HG03558 (cell line): ENCODE measurements at regions not wholly inside any gene's neighbourhood (a gene's known extent, or its start where the extent isn't known, plus 50 kb on each side); places are given as distances from the start of the nearest gene placed in this dataset.

ENCODE experiments used
- ATAC-seq: cut with Tn5 transposase; IDR thresholded peaks from one replicate; pipeline ENCODE4 v1.9.1; 2021; ENCODE audit warnings: moderate number of reproducible peaks; ENCODE audit not compliant: unreplicated experiment; ENCODE audit errors: extremely low read depth

DNA sequence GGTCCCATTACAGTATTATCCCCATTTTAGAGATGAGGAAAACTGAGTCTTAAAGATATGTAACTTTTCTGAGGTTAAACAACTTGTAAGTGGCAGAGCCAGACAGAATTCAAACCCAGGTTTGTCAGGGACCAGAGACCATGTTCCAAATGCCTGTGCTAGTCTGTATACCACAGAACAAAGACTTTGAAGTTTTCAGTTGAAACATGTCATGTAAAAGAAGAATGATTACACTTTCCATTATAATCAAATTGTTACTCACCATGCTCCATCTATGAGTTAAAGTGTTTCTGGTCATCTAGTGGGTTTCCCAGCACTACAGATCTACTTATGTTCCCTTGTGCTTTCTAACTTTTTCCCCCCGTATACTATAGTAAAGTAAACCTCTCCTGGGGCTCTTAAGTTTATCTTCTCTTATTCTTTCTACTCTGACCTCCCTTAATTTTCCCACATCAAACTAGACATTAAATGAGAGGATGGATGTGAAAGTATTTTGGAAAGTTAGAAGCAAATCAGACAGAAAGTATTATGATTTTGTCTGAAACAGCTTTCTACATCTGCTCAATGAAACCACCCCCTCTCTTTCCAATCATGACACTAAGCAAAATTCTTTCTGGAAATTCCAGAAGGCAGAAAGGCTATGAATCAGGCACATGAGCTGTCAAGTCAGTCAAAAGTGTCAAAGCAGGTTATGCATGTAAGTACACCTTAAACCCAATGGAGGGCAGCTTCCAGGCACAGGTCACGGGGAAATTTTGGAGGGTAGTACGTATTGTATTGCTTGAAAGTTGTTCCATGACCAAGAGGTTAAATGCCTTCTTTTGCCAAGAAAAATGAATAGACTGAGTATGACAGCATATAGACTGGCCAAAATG lies 132.7 kb upstream of the MAP3K7 start:
- no peak for ATAC-seq

DNA sequence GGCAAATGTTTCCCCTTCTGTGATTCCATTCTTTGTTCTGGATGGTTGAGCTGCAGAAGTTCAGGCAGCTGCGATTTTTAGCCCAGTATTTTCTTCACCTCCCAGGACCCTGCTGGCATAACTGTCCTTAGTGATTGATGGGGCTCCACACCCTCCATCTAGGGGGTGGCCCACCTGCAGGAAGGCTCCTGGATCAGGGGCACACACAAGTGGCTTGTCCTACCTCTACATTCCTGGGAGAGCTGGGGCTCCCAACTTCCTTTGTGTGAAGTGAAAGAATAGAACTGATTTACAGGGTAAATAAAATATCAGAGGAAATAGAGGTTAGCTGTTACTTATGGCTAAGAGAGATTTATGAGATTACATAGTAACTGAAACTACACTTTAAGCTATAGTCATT lies 129.5 kb upstream of the MAP3K7 start:
- no peak for ATAC-seq

DNA sequence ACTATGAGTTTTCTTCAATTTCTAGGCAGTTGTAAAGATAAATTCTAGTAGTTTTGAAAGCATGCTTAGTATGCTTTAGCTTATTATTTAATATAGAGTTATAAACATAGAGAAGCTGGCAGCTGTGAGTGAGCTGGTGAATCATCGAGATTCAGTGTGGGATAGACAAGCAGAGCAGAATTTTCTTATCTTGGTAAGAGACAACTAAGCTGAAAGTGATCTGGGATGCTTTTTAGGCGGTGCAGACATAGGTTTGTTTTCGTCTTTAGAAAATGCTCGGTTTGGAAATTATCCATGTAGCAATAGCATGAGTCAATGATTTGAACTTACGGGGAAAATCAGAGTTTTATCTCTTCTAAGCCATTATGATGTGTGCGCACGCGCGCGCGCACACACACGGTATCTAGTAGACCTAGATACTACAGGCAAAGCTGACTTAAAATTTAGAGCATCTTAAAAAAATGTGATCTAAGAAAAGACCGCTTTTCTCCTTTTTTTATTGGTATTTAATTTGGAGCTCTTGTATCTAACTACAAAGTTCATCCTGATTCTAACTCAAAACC lies 128.3 kb upstream of the MAP3K7 start:
- no peak for ATAC-seq

DNA sequence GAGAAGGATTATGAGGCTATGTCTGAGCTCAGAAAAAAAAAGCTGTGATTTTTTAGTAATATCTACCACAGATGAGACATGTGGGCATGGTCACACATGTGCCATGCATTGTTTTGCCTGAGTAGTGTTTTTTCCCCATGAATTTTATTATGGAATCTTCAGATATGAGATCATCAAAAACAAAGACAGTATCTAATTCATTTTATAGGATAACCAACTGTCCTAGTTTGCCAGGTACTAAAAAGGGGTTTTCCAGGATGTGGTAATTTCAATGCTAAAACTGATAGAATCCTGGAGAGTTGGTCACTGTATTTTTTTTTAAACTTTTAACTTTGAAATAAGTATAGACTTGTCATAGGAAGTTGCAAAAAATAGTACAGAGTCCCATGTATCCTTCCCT lies 127.4 kb upstream of the MAP3K7 start:
- no peak for ATAC-seq

DNA sequence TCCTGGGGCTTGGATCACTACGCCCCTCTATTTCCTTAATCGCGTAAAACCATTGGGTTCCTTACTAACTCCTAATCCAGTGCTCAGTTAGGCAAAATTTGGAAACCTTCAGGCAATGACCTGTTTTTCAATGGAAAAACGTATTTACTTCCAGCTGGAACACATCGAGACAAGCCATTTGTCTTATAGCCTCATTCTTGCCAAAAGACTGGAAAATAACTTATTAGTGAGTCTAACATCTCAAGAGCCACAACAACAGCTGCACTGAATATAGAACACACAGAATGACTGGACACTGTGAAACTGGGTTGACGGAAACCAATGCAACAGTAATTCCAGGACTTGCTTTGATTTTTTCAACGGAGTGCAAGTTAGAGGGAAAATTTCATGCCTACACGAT lies 125.2 kb upstream of the MAP3K7 start:
- no peak for ATAC-seq

DNA sequence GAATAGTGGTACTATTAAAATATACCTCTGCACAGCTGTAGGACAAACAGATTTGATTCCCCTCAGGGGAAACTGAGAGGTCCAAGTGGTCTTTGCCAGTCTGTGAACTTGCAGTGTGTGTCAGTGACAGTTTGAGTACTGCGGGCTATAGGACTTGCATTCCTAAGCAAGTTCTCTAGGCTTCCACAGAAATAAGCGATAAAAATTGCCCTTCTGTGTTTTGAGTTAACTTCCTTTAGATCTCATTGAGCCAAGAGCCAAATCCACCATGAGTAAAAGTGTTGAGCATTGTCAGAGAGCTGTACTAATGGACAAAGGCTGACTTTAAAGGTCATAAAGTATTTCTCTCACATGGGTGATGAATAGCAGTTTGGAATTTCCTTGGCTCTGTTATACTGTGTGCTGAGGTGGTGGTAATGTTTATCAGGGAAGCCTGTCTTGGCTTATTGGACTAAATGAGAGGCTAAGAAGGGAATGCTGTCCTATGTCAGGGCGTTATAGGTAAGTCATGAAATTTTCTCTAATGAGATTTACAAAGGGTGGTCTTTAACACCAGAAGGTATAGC lies 122.6 kb upstream of the MAP3K7 start:
- ATAC-seq: no peak

DNA sequence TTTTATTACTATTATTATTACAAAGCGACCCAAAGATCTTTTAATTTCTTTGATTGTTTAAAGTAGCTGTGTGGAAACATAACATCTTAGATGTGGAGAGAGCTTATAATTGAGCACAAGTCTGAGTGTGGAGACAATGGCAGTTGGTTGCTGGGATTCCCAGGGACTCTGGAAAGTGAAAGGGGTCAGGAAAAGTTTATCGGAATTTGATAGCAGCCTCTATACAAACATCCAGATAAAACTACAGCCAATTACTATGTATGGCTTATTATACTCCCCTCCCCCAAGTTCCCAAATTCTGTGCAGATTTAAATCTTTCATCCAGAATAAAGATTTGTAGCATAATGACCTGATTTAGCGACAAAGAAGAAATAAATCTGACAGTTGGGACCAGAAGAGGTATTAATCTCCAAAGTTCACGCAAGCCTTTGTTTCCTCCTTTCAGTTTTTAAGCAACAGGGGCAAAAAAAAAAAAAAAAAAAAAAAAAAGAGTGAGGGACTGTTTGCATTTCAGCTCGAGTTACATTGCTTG lies 121.4 kb upstream of the MAP3K7 start:
- ATAC-seq: no peak

DNA sequence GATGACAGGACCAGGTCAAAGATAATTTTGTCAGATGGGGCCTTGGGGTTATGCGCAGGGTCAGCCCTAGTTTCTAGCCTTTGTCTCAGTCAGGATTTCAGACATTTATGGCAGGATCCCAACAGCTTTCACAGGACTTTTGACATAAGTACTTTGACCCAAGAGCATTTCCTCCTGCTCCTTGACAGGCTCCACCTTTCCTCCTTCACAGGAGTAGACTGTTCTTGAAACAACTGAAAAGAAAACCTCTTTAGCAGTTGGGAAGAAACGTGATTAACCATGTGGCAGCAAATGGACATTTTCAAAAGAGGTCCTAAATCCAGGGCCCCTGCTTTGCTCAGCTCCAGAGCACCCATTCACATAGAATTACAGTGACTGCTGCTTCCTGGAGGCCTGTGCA lies 120.4 kb upstream of the MAP3K7 start:
- ATAC-seq: no peak

DNA sequence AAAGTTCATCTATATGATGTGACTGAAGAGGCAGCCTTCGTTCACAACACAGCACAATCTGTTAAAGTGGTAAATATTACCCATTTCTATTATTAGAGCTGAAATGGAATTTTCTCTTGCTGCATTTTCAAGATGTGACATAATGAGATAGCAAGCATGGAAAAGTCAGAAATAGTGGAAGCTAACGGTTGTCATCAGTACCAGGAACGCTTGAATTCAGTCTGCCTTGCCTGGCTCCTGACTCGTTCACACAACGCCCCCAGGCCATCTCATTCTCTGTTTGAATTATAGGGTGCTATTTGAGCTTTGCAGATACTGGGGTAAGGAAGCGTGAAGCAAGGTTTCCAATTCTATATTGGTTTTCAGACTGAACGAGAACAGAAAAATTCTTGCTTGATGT lies 116.5 kb upstream of the MAP3K7 start:
- no peak for ATAC-seq

DNA sequence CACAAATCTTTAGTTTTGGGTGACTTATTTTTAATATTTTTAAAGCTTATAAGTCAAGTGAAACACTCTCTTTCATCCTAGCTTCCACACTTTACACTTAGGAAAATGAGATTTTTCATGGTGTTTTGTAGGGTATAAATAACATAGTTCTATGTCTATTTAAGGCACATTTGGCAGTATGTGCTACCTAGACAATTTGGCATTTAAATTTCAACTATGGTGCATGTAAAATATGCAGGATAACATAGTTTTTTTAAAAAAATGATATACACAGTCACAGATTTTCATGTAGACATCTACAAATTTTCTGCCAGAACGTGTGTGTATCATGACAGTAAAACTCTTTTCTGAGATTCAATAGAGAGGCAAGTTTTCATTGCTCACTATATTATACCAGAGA lies 115.1 kb upstream of the MAP3K7 start:
- ATAC-seq: no peak

DNA sequence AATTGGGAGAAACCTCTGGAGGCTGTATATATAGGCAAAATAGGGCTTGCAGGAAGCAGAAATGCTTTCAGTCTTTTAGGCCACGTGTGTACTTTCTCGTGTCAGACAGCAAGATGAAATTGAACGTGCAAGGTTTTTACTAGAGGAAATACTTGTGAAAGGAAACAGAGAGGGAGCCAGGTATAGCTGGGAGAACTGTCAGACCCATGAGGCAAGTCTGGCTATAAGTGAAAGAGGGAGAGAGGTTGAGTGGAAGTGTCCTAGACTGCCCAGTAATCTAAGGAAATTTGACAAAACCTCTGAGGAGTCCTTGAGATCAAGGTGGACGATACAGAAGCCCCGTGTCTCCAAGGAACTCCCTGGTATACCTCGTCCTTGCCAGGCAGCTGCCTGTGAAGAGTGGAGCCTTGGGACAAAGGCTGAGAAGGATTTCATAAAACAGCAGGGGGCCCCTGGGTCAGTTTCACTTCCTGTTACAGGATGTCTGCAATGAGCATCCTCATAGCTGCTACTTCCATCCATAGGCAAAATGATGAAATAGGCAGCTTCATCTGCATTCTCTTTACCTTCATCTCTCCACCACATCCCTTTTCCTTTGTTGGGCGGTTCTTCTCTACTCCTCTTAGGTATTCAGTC lies 114.4 kb upstream of the MAP3K7 start:
- no peak for ATAC-seq

DNA sequence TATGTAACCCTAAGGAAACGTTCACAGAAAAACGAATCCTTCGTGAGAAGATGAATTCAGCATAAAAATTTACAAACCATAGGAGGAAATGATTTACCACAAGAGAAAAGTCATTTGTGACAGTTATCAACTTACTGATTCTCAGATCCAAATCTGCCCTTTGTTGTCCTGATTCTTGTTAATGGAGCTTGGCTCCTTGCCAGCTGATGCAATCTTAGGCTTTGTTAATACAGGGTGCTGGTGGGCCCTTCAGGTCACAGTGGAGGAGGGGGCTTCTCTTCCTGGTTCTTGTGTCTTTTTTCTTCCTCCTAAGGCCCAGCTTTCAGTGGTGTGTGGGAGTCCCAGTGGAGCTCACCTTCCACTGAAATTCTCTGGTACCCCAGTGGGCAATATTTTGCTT lies 108.4 kb upstream of the MAP3K7 start:
- no peak for ATAC-seq

DNA sequence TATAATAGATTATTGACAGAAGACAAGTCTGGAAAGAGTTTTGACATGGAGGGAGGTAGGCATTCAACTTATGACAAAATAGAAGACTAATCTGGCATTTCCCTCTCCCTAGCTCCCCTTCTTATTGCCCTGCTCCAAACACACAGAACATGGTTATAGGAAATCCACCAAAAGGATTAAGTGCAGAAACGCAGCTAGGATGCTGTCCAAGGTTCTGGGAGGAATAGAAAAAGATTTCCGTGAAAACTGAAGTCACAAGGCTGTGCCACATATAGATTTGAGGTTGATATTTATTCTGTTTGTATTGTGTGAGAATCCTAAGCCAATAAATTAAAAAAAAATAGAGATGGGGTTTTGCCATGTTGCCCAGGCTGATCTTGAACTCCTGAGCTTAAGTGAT lies 107.9 kb upstream of the MAP3K7 start:
- no peak for ATAC-seq

DNA sequence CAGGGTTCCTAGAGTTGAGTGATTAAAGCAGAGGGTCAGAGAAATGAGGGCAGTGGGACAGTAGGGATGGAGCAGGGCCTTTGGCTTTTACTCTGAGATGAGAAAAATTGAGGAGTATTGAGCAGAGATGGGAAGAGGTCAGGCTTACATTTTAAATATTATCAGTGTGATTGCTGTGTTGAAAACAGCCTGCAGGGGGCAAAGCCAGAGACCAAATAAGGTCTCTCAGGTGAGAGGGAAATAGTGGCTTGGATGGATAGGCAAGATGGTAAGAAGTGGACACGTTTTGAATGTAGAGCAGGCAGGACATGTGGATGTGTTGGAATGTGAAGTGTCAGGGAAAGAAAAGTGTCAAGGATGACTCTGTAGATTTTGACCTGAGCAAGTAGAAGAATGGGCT lies 105.0 kb upstream of the MAP3K7 start:
- ATAC-seq: no peak

DNA sequence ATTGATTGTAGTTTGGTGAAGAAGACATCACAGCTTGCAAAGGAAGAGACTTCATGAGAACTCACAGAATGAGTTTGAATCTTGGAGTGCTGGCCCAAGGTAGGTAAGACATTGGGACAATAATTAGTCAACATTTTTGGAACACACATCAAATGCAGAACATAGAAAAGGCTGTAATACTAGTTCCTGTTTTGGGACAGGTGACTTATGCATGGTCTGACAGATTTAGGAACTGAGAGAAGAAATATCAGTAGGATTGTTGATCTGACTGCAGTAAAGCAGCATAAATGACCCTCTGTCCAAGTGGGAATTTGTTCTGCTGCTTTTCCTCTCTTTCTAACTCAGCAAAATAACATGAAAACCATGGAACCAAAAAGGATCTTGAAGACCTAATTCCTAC lies 102.3 kb upstream of the MAP3K7 start:
- ATAC-seq: no peak

DNA sequence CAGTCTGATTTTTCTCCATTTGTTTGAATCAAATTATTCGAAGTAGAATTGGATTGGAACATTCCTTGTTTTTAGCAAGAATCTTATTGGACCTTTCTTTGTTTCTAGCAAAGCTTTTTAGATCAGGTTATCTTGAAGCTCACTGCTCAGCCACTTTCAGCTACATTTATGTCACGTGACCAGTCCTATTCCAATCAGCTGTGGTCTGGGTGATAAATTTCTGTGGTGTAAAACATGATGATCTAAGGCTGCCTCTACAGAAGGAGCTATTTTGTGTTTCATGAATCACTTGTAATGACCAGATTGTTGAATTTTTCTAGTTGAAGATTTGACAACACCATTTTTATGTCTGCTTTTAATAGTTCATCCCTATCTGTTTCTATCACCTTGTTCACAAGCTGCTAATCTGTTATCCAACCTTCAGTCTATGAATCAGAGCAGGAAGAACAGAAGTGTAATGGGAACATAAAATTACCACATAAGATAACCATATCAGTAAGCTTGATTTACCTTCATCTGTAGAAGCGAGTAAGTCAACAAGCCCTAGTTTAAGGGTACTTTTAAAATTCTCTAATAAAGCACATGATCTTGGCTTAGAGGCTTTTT lies 101.0 kb upstream of the MAP3K7 start:
- ATAC-seq: no peak

DNA sequence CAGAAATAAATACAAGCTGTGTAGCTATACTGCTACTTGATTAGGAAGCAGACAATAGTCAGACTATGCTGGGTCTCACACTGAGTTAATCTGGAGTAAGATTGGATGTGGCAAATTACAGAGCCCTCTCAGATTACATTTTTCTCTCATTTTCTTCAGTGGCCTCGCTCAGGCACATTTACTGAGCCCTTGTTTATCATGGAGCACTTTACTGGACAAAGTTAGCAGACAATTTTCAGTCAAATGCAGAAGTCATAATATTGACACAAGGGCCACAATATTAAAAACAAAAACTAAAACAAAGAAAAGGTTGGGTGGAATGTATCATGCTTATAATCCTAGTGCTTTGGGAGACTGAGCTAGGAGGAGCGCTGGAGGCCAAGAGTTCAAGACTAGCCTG lies 95.0 kb upstream of the MAP3K7 start:
- no peak for ATAC-seq

DNA sequence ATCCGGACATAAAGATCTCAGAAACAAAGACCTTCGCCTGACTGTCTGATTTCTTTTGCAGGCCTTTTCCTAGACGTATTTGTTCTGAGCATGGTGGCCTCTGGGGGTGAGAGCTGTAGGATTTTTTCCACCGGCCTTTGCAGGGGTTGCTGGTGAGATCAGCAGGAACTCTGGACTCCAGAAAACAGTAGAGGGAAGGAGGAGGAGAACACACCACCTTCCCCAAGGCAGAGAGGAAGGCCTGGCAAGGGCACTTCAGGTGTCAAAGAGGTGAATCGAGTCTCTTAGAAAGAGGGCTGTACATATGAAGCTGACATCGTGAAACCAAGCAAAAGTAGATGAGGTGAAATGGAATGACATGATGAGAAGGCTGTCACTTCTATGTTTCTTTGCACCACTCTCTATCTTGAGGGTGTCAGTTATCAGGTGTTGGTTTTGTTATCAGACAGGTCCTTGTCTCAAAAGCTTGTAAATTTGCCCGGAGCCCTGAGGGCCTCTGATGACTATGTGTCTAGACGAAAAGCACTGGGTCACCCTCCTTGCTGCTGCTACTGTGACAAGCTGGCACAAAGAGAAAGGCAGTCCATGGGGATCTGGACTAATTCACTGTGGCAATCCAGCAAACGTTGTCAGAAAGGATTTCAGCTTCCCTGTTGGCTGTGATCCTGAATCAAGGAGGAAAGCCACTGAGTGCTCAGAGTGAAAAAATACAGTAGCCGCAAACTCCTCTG lies 91.3 kb upstream of the MAP3K7 start:
- ATAC-seq: no peak

DNA sequence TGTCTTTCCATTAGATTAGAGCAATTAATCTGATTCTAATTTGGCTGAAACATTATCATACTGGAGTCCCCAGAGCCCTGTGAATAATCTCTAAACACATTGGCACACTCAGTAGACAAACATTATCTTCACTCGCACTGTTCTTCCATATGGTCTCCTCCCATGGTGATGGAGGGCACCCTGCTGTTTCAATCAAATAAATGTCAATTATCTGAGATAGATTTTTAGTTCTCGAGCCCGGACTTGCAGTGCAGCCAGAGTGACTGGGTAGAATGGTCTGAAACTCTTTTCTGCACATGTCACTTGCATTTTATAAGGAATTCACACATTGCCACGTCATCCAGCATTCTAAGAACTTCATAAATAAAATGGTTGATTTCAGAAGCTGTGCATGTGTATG lies 90.6 kb upstream of the MAP3K7 start:
- ATAC-seq: no peak
